H1 (cell line): ENCODE measurements at regions not wholly inside any gene's neighbourhood (a gene's known extent, or its start where the extent isn't known, plus 50 kb on each side); places are given as distances from the start of the nearest gene placed in this dataset.

ENCODE experiments used
- RFX5 ChIP-seq: IDR thresholded peaks from 2 replicates; pipeline ENCODE4 v1.6.1; 2011; ENCODE audit warnings: low read depth, low read length, improper control_type of control experiment, borderline replicate concordance
- SIRT6 ChIP-seq: IDR thresholded peaks from one replicate; pipeline ENCODE4 v1.7.1; 2012; ENCODE audit warnings: low read length, inconsistent platforms
- SP2 ChIP-seq: IDR thresholded peaks from 2 replicates; pipeline ENCODE4 v1.6.1; 2012; ENCODE audit warnings: mild to moderate bottlenecking, low read length, inconsistent platforms
- TAF1 ChIP-seq: IDR thresholded peaks from 2 replicates; pipeline ENCODE4 v1.6.1; 2011; ENCODE audit warnings: mild to moderate bottlenecking, low read depth, low read length

DNA sequence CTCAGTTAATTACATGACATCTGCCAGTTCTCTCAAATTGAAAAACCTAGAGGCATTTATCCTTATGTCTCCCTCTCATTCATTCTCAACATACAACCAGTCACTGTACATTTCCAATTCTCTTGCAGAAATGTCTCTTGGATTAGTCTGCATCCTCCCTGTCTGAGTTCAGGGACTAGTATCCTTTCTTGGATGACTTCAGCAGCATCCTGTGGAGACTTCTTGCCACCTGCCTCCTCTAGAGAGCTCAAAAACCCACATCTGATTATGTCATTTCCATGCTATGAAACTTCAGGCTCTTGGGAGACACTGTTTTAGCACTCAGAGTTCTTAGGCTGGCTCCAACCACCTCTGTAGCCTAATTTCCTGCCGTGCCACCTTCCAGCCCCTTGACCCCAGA lies 515.1 kb upstream of the DIPK2B start (continued):
- TF ChIP-seq RFX5 (no peak), SIRT6 (no peak), SP2 (no peak), TAF1 (no peak)
- TF ChIP-seq, all 59 proteins: peak for 0
